ENCODE measurements at regions not wholly inside any gene's neighbourhood (a gene's known extent, or its start where the extent isn't known, plus 50 kb on each side); places are given as distances from the start of the nearest gene placed in this dataset.
"Not testable (repeated sequence)": the region's sequence is repeated elsewhere in the genome, so short reads cannot be mapped to it uniquely, and the experiment has no call there.

GRCh38 chr5:56397796-56398195 lies 164.7 kb upstream of the ANKRD55 start:
- TF ChIP-seq CTCF, POLR2AphosphoS5 (IDR thresholded peaks at IDR 0.05): not testable (repeated sequence)

All from suprapubic skin (tissue), 3 donors.